Stimulated activated memory B cell treated with anti-CD40 and anti-IgM and Interleukin-4, amounts not matched to agents 10 μg/mL and 1 μg/mL and 100 μg/mL, for 72 hours (primary cell): ENCODE measurements at regions not wholly inside any gene's neighbourhood (a gene's known extent, or its start where the extent isn't known, plus 50 kb on each side); places are given as distances from the start of the nearest gene placed in this dataset.

Experiments used
- ATAC-seq: fragments of 150-1000 bp; cut with Tn5 transposase; 2 replicates; pipeline ENCODE4 v1.10.0; 2021
- H3K27ac Mint-ChIP-seq: one replicate; pipeline ENCODE4 v1.8.0; 2022; ENCODE audit warnings: mild to moderate bottlenecking, mixed read lengths
- H3K27me3 Mint-ChIP-seq: one replicate; pipeline ENCODE4 v1.8.0; 2022; ENCODE audit warnings: mixed read lengths
- H3K36me3 Mint-ChIP-seq: one replicate; pipeline ENCODE4 v1.8.0; 2022; ENCODE audit warnings: mixed read lengths
- H3K4me1 Mint-ChIP-seq: one replicate; pipeline ENCODE4 v1.8.0; 2022; ENCODE audit warnings: mixed read lengths
- H3K4me3 Mint-ChIP-seq: one replicate; pipeline ENCODE4 v1.8.0; 2022; ENCODE audit warnings: mild to moderate bottlenecking, moderate library complexity, mixed read lengths
- H3K9me3 Mint-ChIP-seq: one replicate; pipeline ENCODE4 v1.8.0; 2022; ENCODE audit warnings: mixed read lengths

DNA sequence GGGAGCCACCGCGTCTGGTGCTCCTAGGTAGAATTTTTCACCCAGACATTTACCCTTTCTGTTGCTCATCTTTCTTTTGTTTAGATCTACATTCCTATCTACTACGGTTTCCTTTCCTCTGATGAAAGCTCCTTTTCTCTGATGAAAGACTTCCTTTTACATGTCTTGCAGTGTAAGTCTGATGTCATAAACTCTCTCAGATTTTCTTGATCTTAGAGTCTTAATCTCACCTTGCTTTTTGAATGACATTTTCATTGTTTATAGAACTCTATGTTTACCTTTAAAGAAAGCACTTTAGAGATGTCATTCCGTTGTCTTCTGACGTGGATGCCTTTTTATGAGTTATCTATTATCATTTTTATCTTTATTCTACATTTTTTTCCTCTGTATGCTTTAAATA, 171.8 kb upstream of the MTPN start:
- H3K9me3 Mint-ChIP-seq, result no peaks in the 10 kb centered on the region
- no peaks in the 10 kb centered on the region for H3K4me1 Mint-ChIP-seq
- H3K36me3 Mint-ChIP-seq, result no peaks in the 10 kb centered on the region
- no peak for ATAC-seq
- no peaks in the 10 kb centered on the region for H3K27me3 Mint-ChIP-seq
- H3K4me3 Mint-ChIP-seq, result no peak overlapping the region
- H3K27ac Mint-ChIP-seq, result no peak overlapping the region

DNA sequence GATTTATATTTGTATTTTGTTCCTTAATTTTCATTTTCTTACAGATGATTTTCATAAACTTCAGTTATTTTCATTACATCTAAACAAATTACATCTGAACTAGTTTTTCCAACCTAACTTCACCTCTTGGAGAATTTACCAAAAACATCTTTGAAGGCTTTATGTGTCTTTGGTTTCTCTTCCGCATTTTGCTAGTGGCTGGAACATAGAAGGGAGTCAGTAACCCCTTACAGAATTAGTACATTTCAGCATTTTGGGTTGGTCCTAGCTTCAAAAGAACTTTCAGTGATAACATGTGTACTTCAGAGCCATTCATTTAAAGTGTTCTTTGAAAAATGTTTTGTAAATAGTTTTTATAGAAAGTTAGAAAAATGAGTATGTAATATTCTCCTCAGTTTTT, 169.8 kb upstream of the MTPN start:
- Mint-ChIP-seq H3K27me3 (no peaks in the 10 kb centered on the region), H3K9me3 (no peaks in the 10 kb centered on the region), H3K27ac (no peak overlapping the region), H3K4me3 (no peak overlapping the region), H3K4me1 (no peaks in the 10 kb centered on the region), H3K36me3 (no peaks in the 10 kb centered on the region)
- ATAC-seq, result no peak

- no peaks in the 10 kb centered on the region for H3K4me1 Mint-ChIP-seq
- no peaks in the 10 kb centered on the region for H3K27me3 Mint-ChIP-seq
- H3K9me3 Mint-ChIP-seq, result no peaks in the 10 kb centered on the region
- no peak overlapping the region for H3K4me3 Mint-ChIP-seq
- no peak overlapping the region for H3K27ac Mint-ChIP-seq
- no peaks in the 10 kb centered on the region for H3K36me3 Mint-ChIP-seq
- no peak for ATAC-seq
These were observed 167.0 kb upstream of the MTPN start for GRCh38 chr7:136144182-136144581.

GRCh38 chr7:136143271-136143670, 166.1 kb upstream of the MTPN start:
- ATAC-seq, result no peak
- Mint-ChIP-seq H3K9me3 (no peaks in the 10 kb centered on the region), H3K36me3 (no peaks in the 10 kb centered on the region), H3K27ac (no peak overlapping the region), H3K4me3 (no peak overlapping the region), H3K27me3 (no peaks in the 10 kb centered on the region), H3K4me1 (no peaks in the 10 kb centered on the region)

- no peaks in the 10 kb centered on the region for H3K36me3 Mint-ChIP-seq
- no peaks in the 10 kb centered on the region for H3K4me1 Mint-ChIP-seq
- H3K27ac Mint-ChIP-seq, result no peak overlapping the region
- H3K27me3 Mint-ChIP-seq, result no peaks in the 10 kb centered on the region
- H3K9me3 Mint-ChIP-seq, result no peaks in the 10 kb centered on the region
- H3K4me3 Mint-ChIP-seq, result no peak overlapping the region
- no peak for ATAC-seq
These were observed 165.4 kb upstream of the MTPN start for GRCh38 chr7:136142583-136142982.

GRCh38 chr7:136140469-136140868, 163.3 kb upstream of the MTPN start:
- Mint-ChIP-seq H3K27me3 (no peaks in the 10 kb centered on the region), H3K27ac (no peak overlapping the region), H3K4me3 (no peak overlapping the region), H3K36me3 (no peaks in the 10 kb centered on the region), H3K9me3 (no peaks in the 10 kb centered on the region), H3K4me1 (no peaks in the 10 kb centered on the region)
- ATAC-seq, result no peak

DNA sequence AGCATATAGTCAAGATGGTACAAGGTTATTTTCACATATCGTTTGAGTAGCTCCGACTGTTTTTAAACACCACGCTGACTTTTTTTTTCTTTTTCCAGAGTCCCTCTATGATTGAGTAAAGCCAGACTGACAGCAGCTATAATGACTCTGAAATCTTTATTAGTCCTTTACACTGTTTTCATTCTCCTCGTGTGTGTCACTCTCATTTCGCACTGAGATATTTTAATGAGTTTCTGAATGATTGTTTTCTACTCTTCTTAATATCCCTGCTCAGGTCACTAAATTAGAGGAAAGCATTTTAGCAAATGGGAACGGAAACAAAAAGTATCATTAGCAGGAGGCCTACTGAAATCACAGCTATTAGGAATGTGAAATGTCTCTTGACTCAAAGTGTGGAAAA, 162.3 kb upstream of the MTPN start:
- peaks cover 4% of the 10 kb centered on the region for H3K36me3 Mint-ChIP-seq
- no peak overlapping the region for H3K27ac Mint-ChIP-seq
- no peaks in the 10 kb centered on the region for H3K9me3 Mint-ChIP-seq
- no peak overlapping the region for H3K4me3 Mint-ChIP-seq
- no peaks in the 10 kb centered on the region for H3K4me1 Mint-ChIP-seq
- ATAC-seq, result no peak
- H3K27me3 Mint-ChIP-seq, result no peaks in the 10 kb centered on the region

DNA sequence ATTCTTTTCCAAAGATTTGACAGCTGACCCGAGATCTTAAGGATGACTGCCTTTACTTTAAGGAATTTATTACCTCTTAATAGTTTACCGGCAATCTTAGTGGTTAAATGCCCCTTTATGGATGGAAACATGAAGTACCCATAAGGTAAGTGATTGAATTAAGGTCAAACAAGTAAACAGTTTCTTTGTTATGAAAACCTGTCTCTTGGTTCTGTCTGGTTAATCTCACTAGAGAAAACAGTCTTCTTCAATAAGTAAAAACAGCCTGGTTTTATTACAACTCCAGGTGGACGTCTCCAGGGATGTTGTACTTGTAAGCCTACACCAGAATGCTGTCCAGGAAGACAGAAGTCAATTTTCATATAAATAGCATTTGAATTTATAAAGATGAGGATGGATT, 161.8 kb upstream of the MTPN start:
- peaks cover 4% of the 10 kb centered on the region for H3K36me3 Mint-ChIP-seq
- H3K4me1 Mint-ChIP-seq, result no peaks in the 10 kb centered on the region
- no peaks in the 10 kb centered on the region for H3K9me3 Mint-ChIP-seq
- H3K4me3 Mint-ChIP-seq, result no peak overlapping the region
- no peak for ATAC-seq
- H3K27ac Mint-ChIP-seq, result no peak overlapping the region
- no peaks in the 10 kb centered on the region for H3K27me3 Mint-ChIP-seq

- H3K9me3 Mint-ChIP-seq, result no peaks in the 10 kb centered on the region
- no peak for ATAC-seq
- no peak overlapping the region for H3K27ac Mint-ChIP-seq
- H3K27me3 Mint-ChIP-seq, result no peaks in the 10 kb centered on the region
- peaks cover 4% of the 10 kb centered on the region for H3K36me3 Mint-ChIP-seq
- no peaks in the 10 kb centered on the region for H3K4me1 Mint-ChIP-seq
- H3K4me3 Mint-ChIP-seq, result no peak overlapping the region
These were observed 159.8 kb upstream of the MTPN start for GRCh38 chr7:136136906-136137454.

DNA sequence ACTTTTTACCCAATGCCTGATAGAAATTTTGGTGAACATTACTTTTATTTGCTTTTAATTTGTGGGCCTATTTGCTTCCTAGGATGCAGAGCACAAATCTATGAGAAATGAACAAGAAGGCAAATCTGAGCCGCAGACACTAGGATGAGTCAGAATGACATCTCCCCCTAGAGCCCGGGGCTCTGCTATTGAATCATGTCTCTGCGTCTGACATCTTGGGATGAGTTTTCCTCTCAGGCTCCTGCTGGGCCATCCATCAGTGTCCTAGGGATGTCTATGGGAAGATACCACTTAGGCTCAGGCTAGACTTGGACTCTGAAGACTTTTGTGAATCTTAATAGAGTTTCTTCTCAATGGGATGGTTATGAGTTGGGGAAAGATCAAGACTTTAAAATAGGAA, 157.3 kb upstream of the MTPN start:
- H3K27me3 Mint-ChIP-seq, result no peaks in the 10 kb centered on the region
- no peaks in the 10 kb centered on the region for H3K4me1 Mint-ChIP-seq
- peaks cover 4% of the 10 kb centered on the region for H3K36me3 Mint-ChIP-seq
- H3K9me3 Mint-ChIP-seq, result no peaks in the 10 kb centered on the region
- no peak for ATAC-seq
- H3K4me3 Mint-ChIP-seq, result no peak overlapping the region
- H3K27ac Mint-ChIP-seq, result no peak overlapping the region

GRCh38 chr7:136133551-136133950, 156.4 kb upstream of the MTPN start:
- Mint-ChIP-seq H3K27me3 (no peaks in the 10 kb centered on the region), H3K4me3 (no peak overlapping the region), H3K36me3 (peaks cover 4% of the 10 kb centered on the region), H3K9me3 (no peaks in the 10 kb centered on the region), H3K27ac (no peak overlapping the region), H3K4me1 (no peaks in the 10 kb centered on the region)
- ATAC-seq, result no peak

GRCh38 chr7:136131304-136131630, 154.1 kb upstream of the MTPN start:
- no peak for ATAC-seq
- Mint-ChIP-seq H3K27ac (no peak overlapping the region), H3K9me3 (no peaks in the 10 kb centered on the region), H3K36me3 (peaks cover 4% of the 10 kb centered on the region), H3K4me3 (no peak overlapping the region), H3K27me3 (no peaks in the 10 kb centered on the region), H3K4me1 (no peaks in the 10 kb centered on the region)

DNA sequence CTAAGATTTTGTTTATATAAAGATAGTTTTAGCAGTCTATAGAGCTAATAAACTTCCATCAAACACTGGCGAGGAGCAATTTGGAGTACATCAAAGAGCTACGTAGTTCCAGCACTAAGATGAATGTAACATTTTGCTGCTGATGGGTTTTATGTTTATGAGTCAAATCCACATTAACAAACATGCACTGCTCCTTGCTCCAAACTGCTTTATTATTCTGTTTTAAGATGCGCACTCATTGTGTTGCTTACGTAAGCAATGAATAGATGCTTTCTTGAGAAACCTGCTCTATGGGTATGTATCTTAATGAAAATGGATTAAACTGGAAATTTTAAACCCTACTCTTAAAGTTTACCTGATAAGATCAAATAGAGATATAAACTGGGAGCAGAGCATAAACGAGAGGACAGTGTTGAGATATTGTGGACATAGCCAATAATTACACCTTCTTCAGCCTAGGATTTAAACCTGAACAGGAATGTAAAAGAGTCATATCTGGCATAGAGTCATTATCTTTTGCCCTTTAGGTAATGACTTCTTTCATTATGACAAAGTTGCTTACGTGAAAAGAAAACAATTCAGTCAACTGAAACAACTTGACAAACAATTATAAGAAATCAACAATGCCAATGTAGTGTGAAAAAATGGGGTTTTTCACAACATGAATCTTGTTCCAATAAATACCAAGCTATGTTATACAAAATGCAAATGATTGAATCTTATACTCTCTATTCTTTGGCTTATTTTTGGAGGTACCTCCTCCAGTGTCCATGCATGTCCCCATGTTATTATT, 153.5 kb upstream of the MTPN start:
- no peaks in the 10 kb centered on the region for H3K9me3 Mint-ChIP-seq
- no peak overlapping the region for H3K4me3 Mint-ChIP-seq
- no peaks in the 10 kb centered on the region for H3K4me1 Mint-ChIP-seq
- H3K27ac Mint-ChIP-seq, result no peak overlapping the region
- no peaks in the 10 kb centered on the region for H3K27me3 Mint-ChIP-seq
- H3K36me3 Mint-ChIP-seq, result peaks cover 4% of the 10 kb centered on the region
- no peak for ATAC-seq

DNA sequence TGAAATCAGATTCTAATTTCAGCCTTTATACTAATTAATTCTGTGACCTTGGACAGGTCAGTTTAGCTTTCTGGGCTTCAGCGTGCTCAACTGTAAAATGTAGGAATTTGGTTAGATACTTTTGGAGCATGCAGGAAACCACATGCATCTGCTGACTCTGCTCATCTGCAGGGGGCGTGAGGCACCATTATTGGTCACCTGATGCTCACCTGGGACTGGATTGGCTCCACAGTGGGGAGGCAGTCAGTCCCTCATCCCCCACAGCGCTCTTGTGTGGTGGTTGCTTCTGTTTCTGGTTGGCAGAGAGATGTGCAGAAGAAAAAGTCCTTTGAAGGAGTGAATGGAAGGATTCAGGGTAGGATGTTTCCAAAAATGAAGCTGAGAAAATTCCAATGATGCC, 150.9 kb upstream of the MTPN start:
- Mint-ChIP-seq H3K4me3 (no peak overlapping the region), H3K9me3 (no peaks in the 10 kb centered on the region), H3K27ac (no peak overlapping the region), H3K4me1 (no peaks in the 10 kb centered on the region), H3K36me3 (peaks cover 6% of the 10 kb centered on the region), H3K27me3 (no peaks in the 10 kb centered on the region)
- no peak for ATAC-seq

DNA sequence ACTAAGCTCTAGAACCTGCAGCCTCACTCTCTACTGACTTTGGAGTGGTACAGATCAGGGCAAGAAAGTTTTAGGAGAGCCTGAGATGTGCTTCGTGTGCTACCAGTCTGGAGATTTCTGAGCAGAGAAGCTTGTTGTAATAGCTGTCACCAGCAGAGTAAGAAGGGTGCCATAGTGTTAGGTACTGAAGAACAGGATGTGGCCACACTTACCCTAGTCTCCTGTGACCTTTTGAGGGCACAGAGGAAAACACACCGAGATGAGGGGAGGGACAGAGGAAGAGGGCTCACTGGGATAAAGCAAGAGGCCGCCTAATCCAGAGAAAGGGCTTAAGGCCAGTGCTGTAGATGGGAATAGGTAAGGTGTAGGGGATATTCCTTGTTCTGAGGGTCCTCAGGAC, 146.2 kb upstream of the MTPN start:
- Mint-ChIP-seq H3K36me3 (peaks cover 12% of the 10 kb centered on the region), H3K4me1 (no peaks in the 10 kb centered on the region), H3K9me3 (no peaks in the 10 kb centered on the region), H3K4me3 (no peak overlapping the region), H3K27ac (no peak overlapping the region), H3K27me3 (no peaks in the 10 kb centered on the region)
- no peak for ATAC-seq

DNA sequence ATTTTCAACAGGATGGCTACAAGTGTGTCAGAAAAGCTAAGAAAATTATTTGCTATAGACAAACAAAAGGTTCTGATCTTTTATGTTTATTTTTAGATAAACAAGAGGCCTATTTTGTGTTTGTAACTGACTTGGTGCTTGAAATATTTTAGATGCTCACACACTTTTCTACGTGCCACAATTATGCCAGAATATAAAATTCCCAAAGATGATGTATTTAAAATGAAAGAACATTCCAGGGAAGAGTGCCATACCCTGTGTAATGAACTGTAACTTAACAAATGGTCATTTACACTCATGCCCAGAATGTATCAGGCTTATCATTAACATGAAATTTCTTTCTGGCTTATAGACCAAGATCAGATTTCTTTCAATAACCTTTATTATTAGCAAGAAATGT, 144.9 kb upstream of the MTPN start:
- peaks cover 12% of the 10 kb centered on the region for H3K36me3 Mint-ChIP-seq
- ATAC-seq, result no peak
- H3K4me3 Mint-ChIP-seq, result no peak overlapping the region
- no peaks in the 10 kb centered on the region for H3K9me3 Mint-ChIP-seq
- H3K27ac Mint-ChIP-seq, result no peak overlapping the region
- H3K4me1 Mint-ChIP-seq, result no peaks in the 10 kb centered on the region
- no peaks in the 10 kb centered on the region for H3K27me3 Mint-ChIP-seq
